ENCODE measurements at regions not wholly inside any gene's neighbourhood (a gene's known extent, or its start where the extent isn't known, plus 50 kb on each side); places are given as distances from the start of the nearest gene placed in this dataset.

DNA sequence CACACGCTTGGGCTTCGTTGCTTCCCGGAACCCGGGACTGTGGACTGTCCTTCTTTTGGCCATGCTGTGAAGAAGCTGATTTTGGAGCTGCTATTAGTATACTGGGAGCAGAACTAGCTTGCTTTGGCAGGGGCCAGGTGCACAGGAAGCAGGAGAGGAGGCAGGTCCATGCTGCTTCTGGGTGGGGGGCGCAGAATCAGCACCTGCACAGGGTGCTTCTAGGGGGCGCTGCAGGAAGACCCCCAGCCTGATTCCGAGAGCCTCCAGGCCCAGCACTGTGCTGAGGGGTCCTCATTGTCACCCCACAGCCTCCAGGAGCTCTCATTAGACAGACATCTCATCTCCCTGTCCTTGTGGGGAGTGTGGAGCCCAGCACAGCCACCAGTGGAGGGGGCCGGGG, 252.6 kb upstream of the IRX4 start:
- Mint-ChIP-seq H3K4me3 (no peak overlapping the region), H3K4me1 (ENCODE audit: low read depth) (no peaks in the 10 kb centered on the region), H3K36me3 (ENCODE audit: low read depth) (no peaks in the 10 kb centered on the region), H3K27ac (no peak overlapping the region), H3K9me3 (no peaks in the 10 kb centered on the region), H3K27me3 (ENCODE audit: low read depth) (no peaks in the 10 kb centered on the region)

DNA sequence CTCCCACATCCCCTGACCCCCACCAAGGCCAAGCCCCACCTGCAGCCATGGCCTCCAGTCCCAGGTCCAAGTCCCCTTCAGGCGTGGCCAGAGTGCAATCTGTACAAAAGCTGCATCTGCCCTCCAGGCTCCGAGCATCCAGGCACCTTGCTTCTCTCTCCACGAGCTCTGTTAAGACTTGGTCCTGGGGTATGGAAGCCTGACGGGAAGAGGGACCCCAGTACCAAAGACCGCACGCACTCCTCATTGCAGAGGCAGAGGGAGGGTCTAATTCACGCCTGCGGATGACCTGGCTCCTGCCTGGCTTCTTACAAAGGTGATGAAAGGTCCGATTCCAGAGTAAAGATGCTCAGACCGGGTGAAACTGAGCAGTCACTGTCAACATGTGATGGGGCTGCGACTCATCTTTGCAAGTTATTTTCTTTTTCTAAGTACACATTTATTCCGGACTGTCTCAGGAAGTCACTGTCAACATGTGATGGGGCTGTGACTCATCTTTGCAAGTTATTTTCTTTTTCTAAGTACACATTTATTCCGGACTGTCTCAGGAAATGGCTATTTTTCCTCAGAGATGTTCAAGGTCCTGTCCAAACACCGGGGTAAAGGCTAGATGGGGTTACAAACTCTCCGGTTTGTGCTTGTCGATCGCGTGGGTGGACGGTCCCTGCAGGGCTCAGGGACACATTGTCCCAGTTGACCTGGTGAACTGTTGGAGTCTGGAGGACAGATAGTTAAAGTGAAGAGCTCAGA, 252.0 kb upstream of the IRX4 start:
- Mint-ChIP-seq H3K36me3 (ENCODE audit: low read depth) (no peaks in the 10 kb centered on the region), H3K4me1 (ENCODE audit: low read depth) (no peaks in the 10 kb centered on the region), H3K27me3 (ENCODE audit: low read depth) (no peaks in the 10 kb centered on the region), H3K9me3 (no peaks in the 10 kb centered on the region), H3K4me3 (no peak overlapping the region), H3K27ac (no peak overlapping the region)

DNA sequence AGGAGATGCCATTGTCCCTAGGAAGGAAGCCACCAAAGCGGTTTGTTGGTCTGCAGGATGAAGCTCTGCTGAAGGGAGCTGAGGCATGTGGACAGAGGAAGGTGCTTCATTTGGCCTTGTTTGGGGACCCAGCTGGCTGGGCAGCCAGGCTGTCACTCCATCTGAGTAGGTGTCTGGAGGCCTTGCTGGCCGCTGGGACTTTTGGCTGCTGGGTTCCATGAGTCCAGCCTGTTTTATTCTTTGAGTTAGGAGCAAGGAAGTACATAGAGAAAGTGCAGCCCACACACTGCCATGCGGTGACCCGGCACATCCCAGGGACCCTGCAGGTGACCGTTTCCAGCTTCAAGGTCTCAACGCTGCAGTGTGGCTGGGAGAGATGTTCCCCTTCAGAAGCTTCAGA, 251.2 kb upstream of the IRX4 start:
- H3K36me3 Mint-ChIP-seq (ENCODE audit: low read depth): no peaks in the 10 kb centered on the region
- H3K4me3 Mint-ChIP-seq: no peak overlapping the region
- H3K9me3 Mint-ChIP-seq: no peaks in the 10 kb centered on the region
- H3K27me3 Mint-ChIP-seq (ENCODE audit: low read depth): no peaks in the 10 kb centered on the region
- H3K27ac Mint-ChIP-seq: no peak overlapping the region
- H3K4me1 Mint-ChIP-seq (ENCODE audit: low read depth): no peaks in the 10 kb centered on the region

DNA sequence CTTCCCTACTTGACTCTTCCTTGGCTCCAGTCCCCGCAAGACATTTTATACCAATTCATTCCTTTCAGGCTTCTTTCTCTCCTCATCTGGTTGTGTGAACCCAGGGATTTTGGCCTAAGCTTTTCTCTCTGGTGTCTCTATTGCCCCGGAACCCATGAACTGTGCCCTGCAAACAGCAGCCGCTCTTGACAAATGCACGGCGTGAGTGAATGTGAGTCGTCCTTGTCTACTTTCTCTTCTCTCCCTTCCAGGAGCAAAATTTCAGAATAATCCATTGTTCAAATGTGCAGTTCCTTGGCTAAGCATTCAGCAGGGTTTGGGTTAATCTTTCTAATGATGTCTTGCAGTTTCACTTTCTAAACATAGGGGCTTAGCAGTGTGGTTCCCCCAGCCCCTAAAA, 250.4 kb upstream of the IRX4 start:
- H3K4me1 Mint-ChIP-seq (ENCODE audit: low read depth): no peaks in the 10 kb centered on the region
- H3K9me3 Mint-ChIP-seq: no peaks in the 10 kb centered on the region
- H3K4me3 Mint-ChIP-seq: no peak overlapping the region
- H3K27me3 Mint-ChIP-seq (ENCODE audit: low read depth): no peaks in the 10 kb centered on the region
- H3K36me3 Mint-ChIP-seq (ENCODE audit: low read depth): no peaks in the 10 kb centered on the region
- H3K27ac Mint-ChIP-seq: no peak overlapping the region

DNA sequence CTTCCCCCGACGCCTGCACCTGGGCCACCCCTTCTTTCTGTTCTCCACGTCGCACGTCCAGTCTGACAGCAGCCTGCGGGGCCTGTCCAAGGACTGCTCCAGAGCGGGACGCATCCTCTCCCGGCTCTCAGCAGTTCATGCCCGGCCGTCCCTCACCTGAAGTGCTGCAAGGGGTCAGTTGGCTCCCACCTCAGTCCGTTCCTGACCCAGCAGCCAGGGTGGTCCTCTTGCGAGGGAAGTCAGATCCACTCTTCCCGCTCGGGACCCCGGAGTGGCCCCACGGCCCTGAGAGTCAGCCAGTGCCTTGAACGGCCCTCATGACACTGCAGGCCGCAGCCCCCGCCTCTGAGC, 249.7 kb upstream of the IRX4 start:
- no peaks in the 10 kb centered on the region for H3K4me1 Mint-ChIP-seq (ENCODE audit: low read depth)
- no peaks in the 10 kb centered on the region for H3K27me3 Mint-ChIP-seq (ENCODE audit: low read depth)
- H3K36me3 Mint-ChIP-seq (ENCODE audit: low read depth): no peaks in the 10 kb centered on the region
- no peak overlapping the region for H3K27ac Mint-ChIP-seq
- H3K4me3 Mint-ChIP-seq: no peak overlapping the region
- no peaks in the 10 kb centered on the region for H3K9me3 Mint-ChIP-seq

DNA sequence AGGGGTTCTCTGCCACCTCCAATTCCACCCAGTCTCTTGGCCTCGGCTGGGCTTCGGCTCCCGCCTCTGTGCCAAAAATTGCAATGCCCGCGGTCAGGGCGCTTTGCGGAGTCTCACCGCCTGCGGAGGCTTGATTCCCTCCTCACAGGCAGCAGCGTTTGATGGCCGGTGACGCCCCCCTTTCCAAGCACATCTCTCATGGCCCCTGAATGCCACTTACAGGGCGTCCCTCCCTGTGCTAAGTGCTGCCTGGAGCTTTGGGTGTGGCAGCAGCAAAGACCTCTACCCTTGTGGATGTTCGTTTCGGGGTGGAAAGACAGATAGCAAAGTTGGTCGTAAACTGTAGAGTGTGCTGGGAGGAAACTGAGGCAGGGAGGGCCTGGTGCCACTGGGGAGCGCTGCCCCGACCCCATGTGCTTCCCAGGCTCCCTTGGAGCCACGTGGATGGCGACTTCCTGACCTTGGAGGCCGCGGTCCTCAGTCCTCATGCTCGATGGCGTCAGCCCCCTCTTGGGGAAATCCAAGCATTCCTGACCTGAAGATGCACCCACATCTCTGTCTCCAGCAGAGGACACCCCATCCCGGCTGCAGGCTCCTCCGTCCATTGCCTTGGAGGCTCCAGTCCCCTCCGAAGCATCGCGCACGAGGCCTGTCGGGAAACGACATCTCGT, 249.2 kb upstream of the IRX4 start:
- H3K9me3 Mint-ChIP-seq: no peaks in the 10 kb centered on the region
- H3K27ac Mint-ChIP-seq: no peak overlapping the region
- no peaks in the 10 kb centered on the region for H3K4me1 Mint-ChIP-seq (ENCODE audit: low read depth)
- no peak overlapping the region for H3K4me3 Mint-ChIP-seq
- no peaks in the 10 kb centered on the region for H3K36me3 Mint-ChIP-seq (ENCODE audit: low read depth)
- no peaks in the 10 kb centered on the region for H3K27me3 Mint-ChIP-seq (ENCODE audit: low read depth)

DNA sequence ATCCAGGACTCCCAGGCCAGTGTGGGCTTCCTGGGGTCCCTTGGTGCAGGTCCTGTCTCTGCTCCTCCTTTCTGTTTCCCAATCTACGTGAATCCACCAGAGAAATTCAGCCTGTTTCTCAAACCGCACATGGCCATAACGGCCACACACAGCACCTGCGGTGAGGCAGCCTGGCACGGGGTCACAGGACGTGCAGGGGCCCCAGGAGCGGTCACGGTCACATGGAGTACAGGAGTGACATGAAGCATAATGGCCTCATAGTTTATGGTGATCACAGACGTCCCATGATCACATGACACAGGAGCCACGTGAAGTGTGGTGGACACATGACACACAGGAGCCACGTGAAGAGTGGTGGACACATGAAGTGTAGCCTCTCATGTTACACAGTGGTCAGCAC, 248.5 kb upstream of the IRX4 start:
- no peak overlapping the region for H3K27ac Mint-ChIP-seq
- H3K27me3 Mint-ChIP-seq (ENCODE audit: low read depth): no peaks in the 10 kb centered on the region
- H3K36me3 Mint-ChIP-seq (ENCODE audit: low read depth): no peaks in the 10 kb centered on the region
- no peaks in the 10 kb centered on the region for H3K4me1 Mint-ChIP-seq (ENCODE audit: low read depth)
- no peaks in the 10 kb centered on the region for H3K9me3 Mint-ChIP-seq
- H3K4me3 Mint-ChIP-seq: no peak overlapping the region

DNA sequence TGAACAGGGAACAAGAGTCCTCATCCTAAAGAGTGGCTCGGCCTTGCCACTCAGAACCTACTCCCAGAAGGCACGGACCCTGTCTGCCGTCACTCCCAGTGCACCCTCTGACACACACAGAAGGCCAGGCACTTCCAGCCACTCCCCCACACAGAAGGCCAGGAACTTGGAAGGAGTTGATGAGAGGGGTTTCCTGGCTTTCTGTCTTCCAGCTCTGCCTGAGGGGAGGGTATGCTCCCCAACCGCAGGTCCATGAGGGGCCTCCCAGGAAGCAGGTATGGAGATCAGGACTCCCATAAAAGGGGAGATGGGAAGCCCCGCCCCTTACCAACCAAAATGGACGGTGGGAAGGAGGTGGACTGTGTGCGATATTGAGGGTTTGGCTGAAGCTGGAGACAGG, 247.6 kb upstream of the IRX4 start:
- no peaks in the 10 kb centered on the region for H3K36me3 Mint-ChIP-seq (ENCODE audit: low read depth)
- no peak overlapping the region for H3K27ac Mint-ChIP-seq
- no peaks in the 10 kb centered on the region for H3K27me3 Mint-ChIP-seq (ENCODE audit: low read depth)
- H3K9me3 Mint-ChIP-seq: no peaks in the 10 kb centered on the region
- H3K4me1 Mint-ChIP-seq (ENCODE audit: low read depth): no peaks in the 10 kb centered on the region
- no peak overlapping the region for H3K4me3 Mint-ChIP-seq

DNA sequence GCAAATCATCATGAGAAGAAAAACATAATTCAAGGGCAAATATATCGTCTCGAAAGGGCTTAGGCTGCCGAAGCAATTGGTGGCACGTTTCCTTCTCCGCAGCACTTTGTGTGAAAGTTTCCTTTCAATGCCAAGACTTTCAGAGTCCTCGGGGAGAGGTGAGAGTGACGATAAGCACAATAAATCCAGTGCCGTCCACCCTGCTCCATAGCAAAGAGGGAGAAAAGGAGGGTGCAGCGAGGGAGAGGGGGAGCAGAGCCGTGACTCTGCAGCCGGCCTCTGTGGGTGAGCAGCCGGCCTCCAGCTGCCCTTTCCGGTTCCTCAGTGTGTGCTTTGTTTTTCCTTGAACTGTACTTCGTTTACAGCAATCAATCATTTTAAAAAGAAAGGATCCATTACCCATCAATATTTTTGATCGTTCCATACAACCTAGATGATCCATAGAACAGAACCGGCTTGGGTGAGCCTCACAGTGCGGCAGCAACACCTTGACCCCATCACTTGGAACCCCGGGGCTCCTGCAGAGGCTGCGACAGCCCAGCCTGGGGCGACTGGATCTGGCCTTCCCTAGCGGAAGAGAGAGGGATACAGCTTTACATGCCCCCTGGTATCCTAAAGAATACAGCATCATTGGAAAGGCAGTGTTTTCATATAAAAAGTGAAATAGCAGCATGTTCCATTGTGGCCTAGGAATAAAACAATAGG, 247.0 kb upstream of the IRX4 start:
- Mint-ChIP-seq H3K4me1 (ENCODE audit: low read depth) (no peaks in the 10 kb centered on the region), H3K27me3 (ENCODE audit: low read depth) (no peaks in the 10 kb centered on the region), H3K27ac (no peak overlapping the region), H3K36me3 (ENCODE audit: low read depth) (no peaks in the 10 kb centered on the region), H3K4me3 (no peak overlapping the region), H3K9me3 (no peaks in the 10 kb centered on the region)

DNA sequence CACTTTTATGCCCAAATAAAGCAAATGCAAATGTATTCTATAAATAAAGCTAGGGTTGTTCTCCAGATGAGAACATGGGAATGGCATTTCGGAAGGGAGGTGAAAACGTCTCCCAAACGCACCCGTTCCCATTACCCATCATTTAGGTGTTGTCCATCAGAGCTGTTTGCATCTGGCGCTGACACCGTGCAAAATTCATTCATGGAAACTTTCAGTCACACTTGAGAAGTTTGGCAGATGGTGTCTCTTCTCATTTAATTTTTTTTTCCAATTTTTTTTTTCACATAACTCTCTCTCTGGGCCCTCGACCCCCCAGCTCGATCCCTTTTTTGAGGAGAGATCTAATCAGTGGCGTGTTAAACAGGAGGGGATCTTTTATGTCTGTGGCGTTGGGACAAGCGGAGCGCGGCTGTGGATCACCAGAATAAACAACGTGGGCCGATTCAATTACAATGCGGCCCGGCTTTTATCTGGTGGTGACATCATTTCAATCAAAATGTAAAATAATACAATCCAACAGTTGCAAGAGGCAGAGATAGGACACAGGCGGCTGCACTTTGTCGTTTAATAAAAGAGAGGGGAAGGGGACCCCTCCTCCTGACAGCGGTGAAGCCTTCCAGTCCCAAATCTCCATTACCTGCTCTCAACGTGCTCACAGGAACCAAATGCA, 246.1 kb upstream of the IRX4 start:
- no peaks in the 10 kb centered on the region for H3K4me1 Mint-ChIP-seq (ENCODE audit: low read depth)

DNA sequence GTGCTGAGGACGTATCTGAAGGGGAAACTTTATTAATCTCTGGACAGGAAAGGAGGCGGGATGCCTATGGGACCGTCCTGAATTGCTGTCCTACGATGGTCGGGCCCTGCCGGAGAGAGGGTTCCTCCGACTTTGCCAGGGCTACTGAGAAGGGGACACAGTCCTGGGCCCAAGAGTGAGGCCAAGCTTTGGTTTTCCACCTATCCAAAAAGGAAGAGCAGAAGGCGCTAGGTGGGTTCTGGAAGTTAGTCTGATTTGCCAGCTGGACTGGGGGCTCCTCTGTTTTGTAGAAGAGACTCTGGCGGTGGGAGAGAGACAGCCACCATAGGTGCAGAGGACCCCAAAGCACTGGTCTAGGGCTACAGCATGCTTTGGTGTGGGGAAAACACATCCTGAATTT, 243.8 kb upstream of the IRX4 start:
- Mint-ChIP-seq H3K27ac (no peak overlapping the region), H3K27me3 (ENCODE audit: low read depth) (no peaks in the 10 kb centered on the region), H3K4me1 (ENCODE audit: low read depth) (no peaks in the 10 kb centered on the region), H3K36me3 (ENCODE audit: low read depth) (no peaks in the 10 kb centered on the region), H3K9me3 (peaks cover 10% of the 10 kb centered on the region), H3K4me3 (no peak overlapping the region)

More for the DNA sequence above, 246.1 kb upstream of the IRX4 start:
- Mint-ChIP-seq H3K27ac (no peak overlapping the region), H3K4me3 (no peak overlapping the region), H3K36me3 (ENCODE audit: low read depth) (no peaks in the 10 kb centered on the region), H3K9me3 (no peaks in the 10 kb centered on the region), H3K27me3 (ENCODE audit: low read depth) (no peaks in the 10 kb centered on the region)

DNA sequence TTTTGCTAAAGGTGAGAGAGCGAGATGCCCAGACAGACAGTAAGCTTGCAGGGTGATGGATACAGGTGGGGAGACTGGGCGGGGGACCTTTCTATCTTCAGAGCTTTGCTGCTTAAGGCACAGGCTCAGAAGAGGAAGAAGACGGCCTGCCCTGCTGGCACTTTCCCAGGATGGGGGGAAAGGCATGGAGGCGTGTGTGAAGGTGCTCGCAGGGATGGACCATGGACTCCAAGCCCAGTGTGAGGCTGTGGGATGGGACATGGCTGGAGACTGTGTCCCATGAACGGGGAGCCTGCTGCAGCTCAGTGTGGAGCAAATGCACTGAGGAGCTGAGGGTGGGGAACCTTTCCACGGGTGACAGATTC, 243.2 kb upstream of the IRX4 start:
- no peaks in the 10 kb centered on the region for H3K36me3 Mint-ChIP-seq (ENCODE audit: low read depth)
- no peaks in the 10 kb centered on the region for H3K4me1 Mint-ChIP-seq (ENCODE audit: low read depth)
- no peaks in the 10 kb centered on the region for H3K27me3 Mint-ChIP-seq (ENCODE audit: low read depth)
- no peak overlapping the region for H3K4me3 Mint-ChIP-seq
- peaks cover 13% of the 10 kb centered on the region for H3K9me3 Mint-ChIP-seq
- no peak overlapping the region for H3K27ac Mint-ChIP-seq

DNA sequence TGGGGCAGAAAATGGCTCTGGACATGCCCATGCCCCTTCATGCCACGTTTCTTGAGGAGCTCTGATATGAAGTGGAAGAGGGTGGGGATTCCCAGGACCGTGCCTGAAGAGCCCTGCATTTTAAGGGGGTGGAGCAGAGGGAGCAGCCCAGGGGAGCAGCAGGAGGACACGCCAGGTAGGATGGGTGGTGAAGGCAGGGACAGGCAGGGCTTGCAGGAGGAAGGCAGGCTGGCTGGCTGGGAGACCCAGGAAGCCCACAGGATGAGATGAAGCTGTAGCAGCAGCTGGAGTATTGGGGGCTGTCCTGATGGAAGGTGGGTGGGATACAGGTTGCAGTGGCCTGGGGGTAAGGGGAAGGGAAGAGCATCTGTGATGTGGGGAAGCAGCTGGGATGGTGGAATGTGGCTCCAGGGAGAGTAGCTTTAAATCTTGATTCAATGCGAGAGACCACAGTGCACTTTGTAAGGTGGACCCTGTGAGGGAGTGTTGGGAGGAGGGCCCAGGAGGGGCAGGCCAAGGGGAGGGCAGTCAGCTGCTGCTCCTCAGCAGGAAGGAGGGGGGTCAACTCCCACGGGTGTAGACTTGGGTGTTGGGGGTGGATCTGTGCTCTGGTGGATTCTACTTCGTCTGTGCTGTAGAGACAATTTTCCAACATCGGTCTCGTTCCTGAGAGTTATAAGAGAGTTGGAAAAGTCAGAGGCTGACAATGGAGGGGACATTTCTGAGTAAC, 242.6 kb upstream of the IRX4 start:
- no peaks in the 10 kb centered on the region for H3K27me3 Mint-ChIP-seq (ENCODE audit: low read depth)

DNA sequence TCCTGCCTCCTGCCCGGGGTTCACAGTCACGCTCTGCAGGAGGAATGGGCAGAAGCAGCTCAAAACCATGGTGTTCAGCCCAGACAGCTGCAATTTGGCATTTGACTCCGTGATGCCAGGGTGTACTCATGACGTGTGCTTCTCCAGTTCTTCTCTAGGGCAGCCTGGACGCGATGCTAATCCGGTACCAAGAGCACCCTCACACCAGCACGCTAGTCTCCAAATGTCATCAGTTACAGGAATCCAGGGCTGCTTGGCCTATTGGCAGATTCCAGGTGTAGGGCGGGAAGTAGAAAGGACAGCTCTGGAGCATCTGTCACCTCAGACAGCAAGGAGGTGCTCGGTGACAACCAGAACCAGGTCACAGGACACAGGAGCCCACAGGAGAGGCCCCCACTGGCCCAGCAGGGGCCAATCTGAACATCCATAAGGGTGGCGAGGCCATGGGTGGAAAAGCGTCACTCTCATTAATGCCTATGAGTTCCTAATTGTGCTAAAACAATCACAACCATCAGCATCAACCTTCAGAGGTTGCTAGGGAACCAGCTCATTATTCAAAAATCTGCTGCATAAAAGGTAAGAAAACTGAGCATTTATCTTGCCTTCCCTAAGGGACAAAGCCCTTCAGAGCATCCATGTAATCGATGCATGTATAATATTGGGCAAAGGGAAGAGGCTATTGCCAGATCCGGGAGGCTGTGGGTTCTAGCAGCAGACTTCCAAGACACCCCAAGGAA, 241.9 kb upstream of the IRX4 start:
- no peaks in the 10 kb centered on the region for H3K36me3 Mint-ChIP-seq (ENCODE audit: low read depth)
- no peaks in the 10 kb centered on the region for H3K27me3 Mint-ChIP-seq (ENCODE audit: low read depth)
- no peaks in the 10 kb centered on the region for H3K4me1 Mint-ChIP-seq (ENCODE audit: low read depth)
- peaks cover 18% of the 10 kb centered on the region for H3K9me3 Mint-ChIP-seq
- H3K27ac Mint-ChIP-seq: no peak overlapping the region
- H3K4me3 Mint-ChIP-seq: no peak overlapping the region

More for the DNA sequence above, 242.6 kb upstream of the IRX4 start:
- Mint-ChIP-seq H3K36me3 (ENCODE audit: low read depth) (no peaks in the 10 kb centered on the region), H3K27ac (no peak overlapping the region), H3K4me1 (ENCODE audit: low read depth) (no peaks in the 10 kb centered on the region), H3K4me3 (no peak overlapping the region), H3K9me3 (peaks cover 18% of the 10 kb centered on the region)

Measured in T-helper 1 cell treated with Interleukin-12 subunit alpha and Interleukin-12 subunit beta and Interleukin-4 antibody, amounts not matched to agents 30 μg/mL and 1 μg/mL, for 36 hours (primary cell).